ENCODE measurements at regions not wholly inside any gene's neighbourhood (a gene's known extent, or its start where the extent isn't known, plus 50 kb on each side); places are given as distances from the start of the nearest gene placed in this dataset.

- H3K9me3 ChIP-seq = peaks cover 13% of the 10 kb centered on the region in 2 donors
- intact Hi-C loops (cut with DNase I; ENCODE audit: low total_unique reads) = no loop called here
- no peaks in the 10 kb centered on the region for H3K36me3 ChIP-seq
- no peak overlapping the region for H3K4me3 ChIP-seq
- no peak for DNase-seq (ENCODE audit: low spot score in 2 of 2)
- no peak overlapping the region for H3K27ac ChIP-seq
- no peaks in the 10 kb centered on the region for H3K4me1 ChIP-seq
- TF ChIP-seq CTCF (IDR thresholded peaks at IDR 0.05) (no peak), POLR2AphosphoS5 (IDR thresholded peaks at IDR 0.05) (no peak), POLR2A (IDR thresholded peaks at IDR 0.05) (no peak)
- no peaks in the 10 kb centered on the region for H3K27me3 ChIP-seq
These were observed 440.9 kb upstream of the GRM3 start for GRCh38 chr7:86202833-86203232.

GRCh38 chr7:86201767-86202166 is 441.9 kb upstream of the GRM3 start:
- Histone ChIP-seq H3K4me3 (no peak overlapping the region), H3K9me3 (peaks cover 13% of the 10 kb centered on the region in 2 donors), H3K27ac (no peak overlapping the region), H3K4me1 (no peaks in the 10 kb centered on the region), H3K36me3 (no peaks in the 10 kb centered on the region), H3K27me3 (no peaks in the 10 kb centered on the region)
- intact Hi-C loops (cut with DNase I; ENCODE audit: low total_unique reads) = no loop called here
- DNase-seq (ENCODE audit: low spot score in 2 of 2) = no peak
- TF ChIP-seq POLR2A (IDR thresholded peaks at IDR 0.05) (no peak), CTCF (IDR thresholded peaks at IDR 0.05) (no peak), POLR2AphosphoS5 (IDR thresholded peaks at IDR 0.05) (no peak)

- intact Hi-C loops (cut with DNase I; ENCODE audit: low total_unique reads) = no loop called here
- DNase-seq (ENCODE audit: low spot score in 2 of 2) = no peak
- Histone ChIP-seq H3K27ac (no peak overlapping the region), H3K4me3 (no peak overlapping the region), H3K36me3 (no peaks in the 10 kb centered on the region), H3K4me1 (no peaks in the 10 kb centered on the region), H3K9me3 (peaks cover 13% of the 10 kb centered on the region in 2 donors), H3K27me3 (no peaks in the 10 kb centered on the region)
- TF ChIP-seq POLR2A (IDR thresholded peaks at IDR 0.05) (no peak), POLR2AphosphoS5 (IDR thresholded peaks at IDR 0.05) (no peak), CTCF (IDR thresholded peaks at IDR 0.05) (no peak)
These were observed 443.7 kb upstream of the GRM3 start for GRCh38 chr7:86199881-86200614.

- no peak for DNase-seq (ENCODE audit: low spot score in 2 of 2)
- Histone ChIP-seq H3K4me3 (no peak overlapping the region), H3K27ac (no peak overlapping the region), H3K36me3 (no peaks in the 10 kb centered on the region), H3K4me1 (no peaks in the 10 kb centered on the region), H3K9me3 (no peaks in the 10 kb centered on the region), H3K27me3 (no peaks in the 10 kb centered on the region)
- no peak for TF ChIP-seq CTCF (IDR thresholded peaks at IDR 0.05)
- TF ChIP-seq POLR2A (IDR thresholded peaks at IDR 0.05) = no peak
- intact Hi-C loops (cut with DNase I; ENCODE audit: low total_unique reads) = no loop called here
These were observed 453.4 kb upstream of the GRM3 start for GRCh38 chr7:86190351-86190750.

GRCh38 chr7:86181474-86181873 is 462.2 kb upstream of the GRM3 start:
- Histone ChIP-seq H3K9me3 (no peaks in the 10 kb centered on the region), H3K27me3 (no peaks in the 10 kb centered on the region), H3K27ac (no peak overlapping the region), H3K4me1 (no peaks in the 10 kb centered on the region), H3K36me3 (no peaks in the 10 kb centered on the region), H3K4me3 (no peak overlapping the region)
- intact Hi-C loops (cut with DNase I; ENCODE audit: low total_unique reads) = no loop called here
- TF ChIP-seq POLR2A (IDR thresholded peaks at IDR 0.05) (no peak), POLR2AphosphoS5 (IDR thresholded peaks at IDR 0.05) (no peak), CTCF (IDR thresholded peaks at IDR 0.05) (no peak)
- no peak for DNase-seq (ENCODE audit: low spot score in 2 of 2)

All from breast epithelium (tissue), 4 donors.